Neural progenitor cell (in vitro differentiated cells): ENCODE measurements at regions not wholly inside any gene's neighbourhood (a gene's known extent, or its start where the extent isn't known, plus 50 kb on each side); places are given as distances from the start of the nearest gene placed in this dataset.

ENCODE experiments used
- DNase-seq: peaks from one replicate; pipeline ENCODE4 v3.0.0-alpha.2; 2016; ENCODE audit warnings: low spot score
- H2AFZ ChIP-seq: fragments of 200-600 bp; sonication (generic); replicated peaks from 2 replicates; pipeline ENCODE4 v1.6.1; 2016; ENCODE audit warnings: antibody characterized with exemption
- H3F3A ChIP-seq: fragments of 200-600 bp; sonication (generic); 2 replicates; pipeline ENCODE4 v1.6.1; 2016; ENCODE audit warnings: antibody characterized with exemption, low read depth
- H3K27ac ChIP-seq: fragments of 200-600 bp; sonication (generic); 2 replicates; pipeline ENCODE4 v1.5.1; 2016; ENCODE audit warnings: mild to moderate bottlenecking
- H3K27me3 ChIP-seq: fragments of 200-600 bp; sonication (generic); 2 replicates; pipeline ENCODE4 v1.6.1; 2016; ENCODE audit warnings: mild to moderate bottlenecking, moderate library complexity
- H3K36me3 ChIP-seq: fragments of 200-600 bp; sonication (generic); 2 replicates; pipeline ENCODE4 v1.5.1; 2016
- H3K4me1 ChIP-seq: fragments of 200-600 bp; sonication (generic); 2 replicates; pipeline ENCODE4 v1.6.1; 2016; ENCODE audit warnings: mixed run types
- H3K4me2 ChIP-seq: fragments of 200-600 bp; sonication (generic); 2 replicates; pipeline ENCODE4 v1.6.1; 2016
- H3K4me3 ChIP-seq: fragments of 200-600 bp; sonication (generic); 2 replicates; pipeline ENCODE4 v1.5.1; 2016
- H3K79me2 ChIP-seq: fragments of 200-600 bp; sonication (generic); 2 replicates; pipeline ENCODE4 v1.6.1; 2016; ENCODE audit warnings: low read depth
- H3K9ac ChIP-seq: fragments of 200-600 bp; sonication (generic); 2 replicates; pipeline ENCODE4 v1.6.1; 2016
- H3K9me3 ChIP-seq: fragments of 200-600 bp; sonication (generic); 2 replicates; pipeline ENCODE4 v1.5.1; 2016; ENCODE audit warnings: low read depth
- H4K20me1 ChIP-seq: fragments of 200-600 bp; sonication (generic); 2 replicates; pipeline ENCODE4 v1.6.1; 2016; ENCODE audit warnings: low read depth
- H3K27ac Mint-ChIP-seq: 3 replicates; pipeline ENCODE4 v1.8.0; 2021; ENCODE audit warnings: mixed read lengths
- H3K27me3 Mint-ChIP-seq: 2 replicates; pipeline ENCODE4 v1.8.0; 2022; ENCODE audit warnings: low read depth, mild to moderate bottlenecking, inconsistent platforms, moderate library complexity, mixed read lengths; ENCODE audit not compliant: insufficient read depth
- H3K36me3 Mint-ChIP-seq: 3 replicates; pipeline ENCODE4 v1.8.0; 2021; ENCODE audit warnings: mixed read lengths
- H3K4me1 Mint-ChIP-seq: 3 replicates; pipeline ENCODE4 v1.8.0; 2021; ENCODE audit warnings: mixed read lengths
- H3K4me3 Mint-ChIP-seq: 3 replicates; pipeline ENCODE4 v1.8.0; 2021; ENCODE audit warnings: mild to moderate bottlenecking, moderate library complexity, mixed read lengths
- H3K9me3 Mint-ChIP-seq: 3 replicates; pipeline ENCODE4 v1.8.0; 2020; ENCODE audit warnings: mixed read lengths
- CTCF ChIP-seq: fragments of 200-600 bp; sonication (generic); IDR thresholded peaks from 2 replicates; pipeline ENCODE4 v1.5.1; 2017; ENCODE audit warnings: antibody characterized with exemption, mild to moderate bottlenecking
- EZH2 ChIP-seq: fragments of 200-600 bp; sonication (generic); IDR thresholded peaks from 2 replicates; pipeline ENCODE4 v1.6.1; 2017; ENCODE audit warnings: antibody characterized with exemption, mild to moderate bottlenecking, moderate library complexity
- EZH2phosphoT487 ChIP-seq: fragments of 200-600 bp; sonication (generic); IDR thresholded peaks from 2 replicates; pipeline ENCODE4 v1.6.1; 2017; ENCODE audit warnings: antibody characterized with exemption

GRCh38 chr3:6747017-6747416 lies 113.9 kb upstream of the GRM7 start:
- Histone ChIP-seq H3K4me1 (no peaks in the 10 kb centered on the region), H2AFZ (peak overlapping the region; percentile 17), H3K79me2 (no peaks in the 10 kb centered on the region), H4K20me1 (no peaks in the 10 kb centered on the region), H3K4me2 (no peak overlapping the region), H3K27me3 (no peaks in the 10 kb centered on the region), H3K36me3 (no peaks in the 10 kb centered on the region), H3K9ac (no peak overlapping the region), H3K27ac (no peak overlapping the region), H3K9me3 (no peaks in the 10 kb centered on the region), H3F3A (no peaks in the 10 kb centered on the region), H3K4me3 (no peak overlapping the region)
- TF ChIP-seq EZH2, result no peak
- TF ChIP-seq EZH2phosphoT487, result no peak
- no peak for TF ChIP-seq CTCF
- no peak for DNase-seq
- H3K27ac Mint-ChIP-seq, result no peak overlapping the region
- H3K36me3 Mint-ChIP-seq, result no peaks in the 10 kb centered on the region
- H3K9me3 Mint-ChIP-seq, result no peaks in the 10 kb centered on the region
- no peaks in the 10 kb centered on the region for H3K27me3 Mint-ChIP-seq
- H3K4me3 Mint-ChIP-seq, result no peak overlapping the region
- H3K4me1 Mint-ChIP-seq, result no peaks in the 10 kb centered on the region

- H3K27ac ChIP-seq, result no peak overlapping the region
- Mint-ChIP-seq H3K36me3 (no peaks in the 10 kb centered on the region), H3K9me3 (peaks cover 8% of the 10 kb centered on the region), H3K4me3 (no peak overlapping the region), H3K27me3 (no peaks in the 10 kb centered on the region), H3K27ac (no peak overlapping the region), H3K4me1 (no peaks in the 10 kb centered on the region)
- H4K20me1 ChIP-seq, result no peaks in the 10 kb centered on the region
- peaks cover 6% of the 10 kb centered on the region for H3K9me3 ChIP-seq
- H3K9ac ChIP-seq, result no peak overlapping the region
- H3K4me2 ChIP-seq, result no peak overlapping the region
- H3K4me3 ChIP-seq, result no peak overlapping the region
- no peak for TF ChIP-seq CTCF
- H3K79me2 ChIP-seq, result no peaks in the 10 kb centered on the region
- no peaks in the 10 kb centered on the region for H3K36me3 ChIP-seq
- H3K4me1 ChIP-seq, result no peaks in the 10 kb centered on the region
- no peak overlapping the region for H2AFZ ChIP-seq
- no peaks in the 10 kb centered on the region for H3K27me3 ChIP-seq
- no peaks in the 10 kb centered on the region for H3F3A ChIP-seq
- DNase-seq, result no peak
These were observed 110.1 kb upstream of the GRM7 start for GRCh38 chr3:6750782-6751181.

DNA sequence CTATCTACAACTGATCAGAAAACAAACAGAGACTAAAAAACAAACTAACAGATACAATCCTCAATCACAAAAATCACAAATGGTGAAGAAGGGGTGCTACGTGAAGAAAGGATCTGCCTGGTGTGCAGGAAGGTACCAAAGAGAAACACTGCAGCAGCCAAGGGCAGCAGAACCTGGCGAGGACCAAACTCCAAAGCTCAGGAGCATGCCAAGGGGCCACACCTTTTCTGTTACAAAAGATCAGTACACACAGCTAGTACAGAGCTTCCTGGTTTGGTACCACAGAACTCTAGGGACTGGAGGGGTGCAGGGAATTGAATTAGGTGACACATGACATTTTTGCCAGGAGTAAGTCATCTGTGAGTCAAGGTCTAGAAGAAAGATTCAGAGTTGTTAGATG lies 107.4 kb upstream of the GRM7 start:
- no peak overlapping the region for H3K9ac ChIP-seq
- H3K4me2 ChIP-seq, result no peak overlapping the region
- no peak for DNase-seq
- H3F3A ChIP-seq, result no peaks in the 10 kb centered on the region
- no peak overlapping the region for H3K27ac ChIP-seq
- H3K79me2 ChIP-seq, result no peaks in the 10 kb centered on the region
- H3K27ac Mint-ChIP-seq, result no peak overlapping the region
- H3K36me3 ChIP-seq, result no peaks in the 10 kb centered on the region
- no peaks in the 10 kb centered on the region for H3K36me3 Mint-ChIP-seq
- H3K4me3 ChIP-seq, result no peak overlapping the region
- no peaks in the 10 kb centered on the region for H3K4me1 Mint-ChIP-seq
- H3K27me3 Mint-ChIP-seq, result no peaks in the 10 kb centered on the region
- peaks cover 6% of the 10 kb centered on the region for H3K9me3 ChIP-seq
- H3K9me3 Mint-ChIP-seq, result peaks cover 8% of the 10 kb centered on the region
- H2AFZ ChIP-seq, result no peak overlapping the region
- H3K27me3 ChIP-seq, result no peaks in the 10 kb centered on the region
- H3K4me3 Mint-ChIP-seq, result no peak overlapping the region
- H3K4me1 ChIP-seq, result no peaks in the 10 kb centered on the region
- H4K20me1 ChIP-seq, result no peaks in the 10 kb centered on the region
- TF ChIP-seq CTCF, result no peak
